ENCODE measurements at regions not wholly inside any gene's neighbourhood (a gene's known extent, or its start where the extent isn't known, plus 50 kb on each side); places are given as distances from the start of the nearest gene placed in this dataset.

DNA sequence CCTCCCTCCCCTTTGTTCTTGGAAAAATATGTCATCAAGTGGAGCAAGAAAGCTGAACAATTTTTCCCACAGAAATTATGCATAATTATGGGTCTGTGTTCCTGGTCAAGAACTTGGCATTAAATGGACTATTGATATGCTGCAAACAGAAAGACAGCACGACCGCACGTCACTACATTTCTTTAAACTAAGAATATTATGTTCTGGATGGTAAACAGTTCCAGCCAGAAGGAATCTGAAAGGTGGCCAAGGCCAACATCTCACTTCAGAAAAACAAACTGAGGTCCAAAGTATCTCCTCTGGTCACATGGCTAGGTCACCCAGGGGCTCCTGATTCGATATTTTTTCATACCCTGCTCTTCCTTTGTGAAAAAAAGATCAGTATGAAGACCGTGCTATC, 173.3 kb upstream of the GAS1 start:
- TF ChIP-seq, protein P1, sequence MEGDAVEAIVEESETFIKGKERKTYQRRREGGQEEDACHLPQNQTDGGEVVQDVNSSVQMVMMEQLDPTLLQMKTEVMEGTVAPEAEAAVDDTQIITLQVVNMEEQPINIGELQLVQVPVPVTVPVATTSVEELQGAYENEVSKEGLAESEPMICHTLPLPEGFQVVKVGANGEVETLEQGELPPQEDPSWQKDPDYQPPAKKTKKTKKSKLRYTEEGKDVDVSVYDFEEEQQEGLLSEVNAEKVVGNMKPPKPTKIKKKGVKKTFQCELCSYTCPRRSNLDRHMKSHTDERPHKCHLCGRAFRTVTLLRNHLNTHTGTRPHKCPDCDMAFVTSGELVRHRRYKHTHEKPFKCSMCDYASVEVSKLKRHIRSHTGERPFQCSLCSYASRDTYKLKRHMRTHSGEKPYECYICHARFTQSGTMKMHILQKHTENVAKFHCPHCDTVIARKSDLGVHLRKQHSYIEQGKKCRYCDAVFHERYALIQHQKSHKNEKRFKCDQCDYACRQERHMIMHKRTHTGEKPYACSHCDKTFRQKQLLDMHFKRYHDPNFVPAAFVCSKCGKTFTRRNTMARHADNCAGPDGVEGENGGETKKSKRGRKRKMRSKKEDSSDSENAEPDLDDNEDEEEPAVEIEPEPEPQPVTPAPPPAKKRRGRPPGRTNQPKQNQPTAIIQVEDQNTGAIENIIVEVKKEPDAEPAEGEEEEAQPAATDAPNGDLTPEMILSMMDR (conservative IDR thresholded peaks at IDR 0.05), result no peak
- no peak for TF ChIP-seq EZH2 (IDR thresholded peaks at IDR 0.05; ENCODE audit: low read depth)
